Stomach (tissue), 4 donors: ENCODE measurements at regions not wholly inside any gene's neighbourhood (a gene's known extent, or its start where the extent isn't known, plus 50 kb on each side); places are given as distances from the start of the nearest gene placed in this dataset.
"Not testable (repeated sequence)": the region's sequence is repeated elsewhere in the genome, so short reads cannot be mapped to it uniquely, and the experiment has no call there.

Experiments
- CTCF ChIP-seq, 7 experiments: fragments of 450-650 bp in 4 of 7; fragments of 200-600 bp in 3 of 7; sonication (generic) in 3 of 7; IDR thresholded peaks; one replicate each; pipeline ENCODE4 v1.5.1; 2016 to 2019; ENCODE audit warnings: antibody characterized with exemption in 7 of 7, control low read depth in 2 of 7, mild to moderate bottlenecking in 1 of 7
- POLR2AphosphoS5 ChIP-seq, 3 donors: sonication (generic); formaldehyde crosslinking; IDR thresholded peaks; one replicate each; pipeline ENCODE4 v1.6.1; 2016; ENCODE audit warnings: antibody characterized with exemption in 3 of 3

GRCh38 chr1:101123904-101124303 lies 98.3 kb upstream of the DPH5 start:
- TF ChIP-seq POLR2AphosphoS5, CTCF (IDR thresholded peaks at IDR 0.05): not testable (repeated sequence)
